Central memory CD8-positive, alpha-beta T cell (primary cell): ENCODE measurements at regions not wholly inside any gene's neighbourhood (a gene's known extent, or its start where the extent isn't known, plus 50 kb on each side); places are given as distances from the start of the nearest gene placed in this dataset.

Source experiments
- ATAC-seq: fragments of 150-1000 bp; cut with Tn5 transposase; replicated peaks from 2 replicates; pipeline ENCODE4 v1.10.0; 2022; ENCODE audit warnings: mild to moderate bottlenecking, moderate FRiP score, moderate number of reproducible peaks; ENCODE audit not compliant: poor library complexity, severe bottlenecking; ENCODE audit errors: extremely low read depth
- DNase-seq, 2 donors: peaks; one replicate each; pipeline ENCODE4 v3.0.0; 2021; ENCODE audit warnings: low spot score in 2 of 2
- H3K27ac Mint-ChIP-seq: one replicate; pipeline ENCODE4 v1.8.0; 2022; ENCODE audit warnings: low read depth, mild to moderate bottlenecking, moderate library complexity, mixed read lengths
- H3K27me3 Mint-ChIP-seq: one replicate; pipeline ENCODE4 v1.8.0; 2022; ENCODE audit warnings: mixed read lengths
- H3K36me3 Mint-ChIP-seq: one replicate; pipeline ENCODE4 v1.8.0; 2022; ENCODE audit warnings: mild to moderate bottlenecking, moderate library complexity, mixed read lengths; ENCODE audit not compliant: insufficient read depth
- H3K4me1 Mint-ChIP-seq: one replicate; pipeline ENCODE4 v1.8.0; 2022; ENCODE audit warnings: mixed read lengths
- H3K4me3 Mint-ChIP-seq: one replicate; pipeline ENCODE4 v1.8.0; 2022; ENCODE audit warnings: mild to moderate bottlenecking, moderate library complexity, mixed read lengths
- H3K9me3 Mint-ChIP-seq: one replicate; pipeline ENCODE4 v1.8.0; 2022; ENCODE audit warnings: mixed read lengths

GRCh38 chr1:171432473-171432872 lies 52.9 kb upstream of the PRRC2C start:
- no peak overlapping the region for H3K27ac Mint-ChIP-seq
- DNase-seq, result no peak

GRCh38 chr1:171433451-171433850 lies 51.9 kb upstream of the PRRC2C start:
- Mint-ChIP-seq H3K36me3 (no peaks in the 10 kb centered on the region), H3K4me3 (no peak overlapping the region), H3K9me3 (no peaks in the 10 kb centered on the region), H3K27ac (no peak overlapping the region), H3K27me3 (peaks cover 23% of the 10 kb centered on the region), H3K4me1 (peaks cover 6% of the 10 kb centered on the region)
- DNase-seq (no peak), ATAC-seq (no peak)

More at GRCh38 chr1:171432473-171432872, 52.9 kb upstream of the PRRC2C start:
- ATAC-seq, result no peak
- no peaks in the 10 kb centered on the region for H3K9me3 Mint-ChIP-seq
- H3K4me1 Mint-ChIP-seq, result peaks cover 6% of the 10 kb centered on the region
- H3K27me3 Mint-ChIP-seq, result peaks cover 23% of the 10 kb centered on the region
- no peak overlapping the region for H3K4me3 Mint-ChIP-seq
- no peaks in the 10 kb centered on the region for H3K36me3 Mint-ChIP-seq

DNA sequence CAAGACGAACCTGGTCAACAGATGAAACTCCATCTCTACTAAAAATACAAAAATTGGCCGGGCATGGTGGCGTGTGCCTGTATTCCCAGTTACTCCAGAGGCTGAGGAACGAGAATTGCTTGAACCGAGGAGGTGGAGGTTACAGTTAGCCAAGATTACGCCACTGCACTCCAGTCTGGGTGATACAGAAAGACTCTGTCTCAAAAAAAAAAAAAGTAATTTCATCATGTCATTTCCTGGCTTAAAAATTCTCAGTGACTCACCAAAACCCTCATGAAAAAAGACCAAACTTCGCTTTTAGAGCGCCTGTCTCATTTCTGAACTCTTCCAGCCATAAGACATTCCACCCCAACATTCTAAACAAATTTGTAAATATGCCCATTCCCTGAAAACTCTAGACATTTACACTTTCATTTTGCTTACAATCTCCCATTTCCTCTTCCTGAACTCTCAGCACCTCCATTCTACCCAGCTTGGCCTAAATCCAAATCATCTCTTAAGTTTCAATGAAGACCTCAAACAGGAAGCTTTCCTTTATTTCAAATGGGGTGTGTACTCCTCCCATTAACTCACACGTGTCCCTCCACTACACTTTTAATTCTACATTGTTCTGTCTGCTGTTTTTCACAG lies 50.5 kb upstream of the PRRC2C start:
- no peaks in the 10 kb centered on the region for H3K9me3 Mint-ChIP-seq
- H3K36me3 Mint-ChIP-seq, result no peaks in the 10 kb centered on the region
- peaks cover 6% of the 10 kb centered on the region for H3K4me1 Mint-ChIP-seq
- no peak for ATAC-seq
- H3K27ac Mint-ChIP-seq, result no peak overlapping the region
- H3K4me3 Mint-ChIP-seq, result no peak overlapping the region
- DNase-seq, result no peak
- H3K27me3 Mint-ChIP-seq, result peaks cover 16% of the 10 kb centered on the region
